ENCODE measurements at regions not wholly inside any gene's neighbourhood (a gene's known extent, or its start where the extent isn't known, plus 50 kb on each side); places are given as distances from the start of the nearest gene placed in this dataset.

- 69 to 88% (median 77%) methylated on average over 4 of the region's 4 CpGs for WGBS, 4 donors
- Histone ChIP-seq H3K4me3 (no peak overlapping the region), H3K27me3 (no peaks in the 10 kb centered on the region), H3K9me3 (replicated peaks in 1 of 3) (no peaks in the 10 kb centered on the region), H3K36me3 (replicated peaks in 1 of 2) (no peaks in the 10 kb centered on the region), H3K4me1 (replicated peaks in 1 of 2) (no peaks in the 10 kb centered on the region), H3K27ac (no peak overlapping the region)
- TF ChIP-seq CTCF (IDR thresholded peaks at IDR 0.05) (no peak), POLR2A (IDR thresholded peaks at IDR 0.05) (no peak)
- no peak for DNase-seq
- intact Hi-C loops (cut with DNase I) = no loop called here
Observed at GRCh38 chr15:95996494-95996893, 334.0 kb upstream of the NR2F2 start.

- Histone ChIP-seq H3K4me3 (no peak overlapping the region), H3K27ac (no peak overlapping the region), H3K27me3 (no peaks in the 10 kb centered on the region), H3K9me3 (replicated peaks in 1 of 3) (no peaks in the 10 kb centered on the region), H3K4me1 (replicated peaks in 1 of 2) (no peaks in the 10 kb centered on the region), H3K36me3 (replicated peaks in 1 of 2) (no peaks in the 10 kb centered on the region)
- DNase-seq = no peak
- 86 to 97% (median 94%) methylated on average over 4 of the region's 4 CpGs for WGBS, 4 donors
- no peak for TF ChIP-seq POLR2A (IDR thresholded peaks at IDR 0.05)
- no peak for TF ChIP-seq CTCF (IDR thresholded peaks at IDR 0.05)
- intact Hi-C loops (cut with DNase I) = no loop called here
Observed at GRCh38 chr15:95998935-95999334, 331.6 kb upstream of the NR2F2 start.

- Histone ChIP-seq H3K27me3 (no peaks in the 10 kb centered on the region), H3K4me3 (no peak overlapping the region), H3K36me3 (replicated peaks in 1 of 2) (no peaks in the 10 kb centered on the region), H3K9me3 (replicated peaks in 1 of 3) (no peaks in the 10 kb centered on the region), H3K27ac (no peak overlapping the region), H3K4me1 (replicated peaks in 1 of 2) (no peaks in the 10 kb centered on the region)
- DNase-seq = no peak
- intact Hi-C loops (cut with DNase I) = no loop called here
- 82 to 91% (median 86%) methylated on average over 5 of the region's 5 CpGs for WGBS, 4 donors
- no peak for TF ChIP-seq POLR2A (IDR thresholded peaks at IDR 0.05)
- TF ChIP-seq CTCF (IDR thresholded peaks at IDR 0.05) = no peak
Observed at GRCh38 chr15:96002890-96003859, 327.3 kb upstream of the NR2F2 start.

- no peak for DNase-seq
- Histone ChIP-seq H3K27me3 (no peaks in the 10 kb centered on the region), H3K4me3 (no peak overlapping the region), H3K36me3 (replicated peaks in 1 of 2) (no peaks in the 10 kb centered on the region), H3K9me3 (replicated peaks in 1 of 3) (no peaks in the 10 kb centered on the region), H3K4me1 (replicated peaks in 1 of 2) (no peaks in the 10 kb centered on the region), H3K27ac (no peak overlapping the region)
- 76 to 89% (median 78%) methylated on average over 2 of the region's 2 CpGs for WGBS, 4 donors
- TF ChIP-seq CTCF (IDR thresholded peaks at IDR 0.05) (no peak), POLR2A (IDR thresholded peaks at IDR 0.05) (no peak)
- intact Hi-C loops (cut with DNase I) = no loop called here
Observed at GRCh38 chr15:96005906-96006305, 324.6 kb upstream of the NR2F2 start.
